ENCODE measurements at regions not wholly inside any gene's neighbourhood (a gene's known extent, or its start where the extent isn't known, plus 50 kb on each side); places are given as distances from the start of the nearest gene placed in this dataset.
A peak's percentile ranks its signal among the peaks of the same experiment; 100 is the strongest.
"Not testable (repeated sequence)": the region's sequence is repeated elsewhere in the genome, so short reads cannot be mapped to it uniquely, and the experiment has no call there.

DNA sequence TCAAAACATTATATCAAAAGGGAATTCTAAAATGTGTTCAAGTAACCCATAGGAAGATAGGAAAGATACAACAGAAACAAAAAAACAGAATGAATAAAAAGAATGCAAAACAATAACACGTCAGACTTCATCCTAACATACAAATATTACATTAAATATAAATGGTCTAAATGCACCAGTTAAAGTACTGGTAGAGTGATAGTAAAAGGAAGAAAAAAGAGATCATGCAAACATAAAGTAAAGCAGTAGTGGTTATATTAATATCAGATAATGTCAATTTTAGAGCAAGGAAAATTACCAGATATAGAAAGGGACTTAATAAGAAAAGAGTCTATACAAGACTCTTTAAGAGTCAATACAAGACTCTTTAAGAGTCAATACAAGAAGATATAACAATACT, 755.7 kb downstream of the MCTP2 start:
- DNase-seq (ENCODE audit: low read depth), result no peak

DNA sequence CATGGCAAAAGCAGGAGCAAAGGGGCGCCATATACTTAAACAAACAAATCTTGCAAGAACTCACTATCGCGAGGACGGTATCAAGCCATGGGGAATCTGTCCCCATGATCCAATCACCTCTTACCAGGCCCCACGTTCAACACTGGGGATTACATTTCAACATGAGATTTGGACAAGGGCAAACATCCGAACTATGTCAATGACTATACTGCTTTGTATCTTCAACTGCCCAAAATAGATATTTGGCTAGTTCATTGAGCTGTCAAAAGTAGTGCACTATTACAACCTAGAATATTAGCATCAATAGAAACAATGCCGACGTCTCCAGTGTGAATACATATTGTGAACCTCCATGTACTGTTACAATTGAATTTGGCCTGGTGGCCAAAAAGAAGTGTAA, 760.4 kb downstream of the MCTP2 start:
- DNase-seq (ENCODE audit: low read depth), result no peak

DNA sequence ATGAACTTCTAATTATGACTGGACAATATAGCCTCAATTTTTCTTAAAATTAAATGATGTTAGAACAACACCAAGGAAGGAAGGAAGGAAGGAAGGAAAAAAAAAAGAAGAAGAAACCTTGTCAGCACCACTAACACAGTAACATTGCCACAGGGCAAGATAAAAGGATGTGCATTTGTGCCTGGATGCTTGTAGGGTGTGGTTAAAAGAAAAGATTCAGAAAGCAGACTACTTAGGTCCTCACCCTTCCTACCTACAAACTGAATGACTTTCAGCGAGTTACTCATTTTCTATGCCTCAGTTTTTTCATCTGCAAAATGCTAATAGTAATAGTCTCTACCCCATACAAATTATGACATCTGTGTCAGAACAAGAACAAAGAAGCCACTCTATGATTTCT, 778.3 kb downstream of the MCTP2 start:
- DNase-seq (ENCODE audit: low read depth), result no peak

- no peak for DNase-seq (ENCODE audit: low read depth)
Measured at GRCh38 chr15:95013381-95013780, 782.0 kb downstream of the MCTP2 start.

DNA sequence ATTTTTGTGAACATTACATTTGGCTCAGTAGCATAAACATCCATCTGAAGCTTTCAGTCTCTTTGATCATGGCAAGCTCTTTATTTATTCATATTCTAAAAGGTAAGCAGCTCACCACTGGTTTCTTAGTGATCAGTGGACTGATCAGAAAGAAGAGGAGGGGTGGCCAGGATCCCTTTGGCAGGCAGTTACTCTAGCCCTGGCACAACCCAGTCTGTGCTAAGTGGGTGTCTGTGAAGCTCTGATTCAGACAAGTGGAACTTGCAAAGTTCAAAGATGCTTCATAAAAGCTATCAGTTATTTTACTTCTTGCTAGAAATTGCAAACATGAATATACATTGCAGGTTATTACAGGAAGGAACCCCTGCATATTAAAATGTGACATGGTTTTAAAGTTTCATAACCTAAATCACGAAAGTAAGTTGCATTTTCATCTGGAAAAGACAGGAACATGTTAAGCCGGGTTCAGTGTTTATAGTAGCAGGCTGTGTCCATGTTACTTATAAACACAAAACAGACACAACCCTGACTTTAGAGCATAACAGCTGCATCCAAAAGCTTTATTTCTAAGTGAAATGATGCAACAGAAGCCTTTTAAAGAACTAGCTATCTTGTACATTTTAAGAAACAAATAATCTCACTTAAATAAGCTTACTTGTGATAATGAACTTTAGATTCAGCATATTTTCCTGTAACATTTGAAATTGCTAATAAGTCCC, 785.3 kb downstream of the MCTP2 start:
- DNase-seq (ENCODE audit: low read depth), result peak; percentile 24

- DNase-seq (ENCODE audit: low read depth), result no peak
Measured at GRCh38 chr15:95017666-95018328, 786.4 kb downstream of the MCTP2 start.

- DNase-seq (ENCODE audit: low read depth), result peak; percentile 81
Measured at GRCh38 chr15:95018888-95019545, 787.7 kb downstream of the MCTP2 start.

GRCh38 chr15:95019907-95020306, 788.5 kb downstream of the MCTP2 start:
- peak; percentile 19 for DNase-seq (ENCODE audit: low read depth)

DNA sequence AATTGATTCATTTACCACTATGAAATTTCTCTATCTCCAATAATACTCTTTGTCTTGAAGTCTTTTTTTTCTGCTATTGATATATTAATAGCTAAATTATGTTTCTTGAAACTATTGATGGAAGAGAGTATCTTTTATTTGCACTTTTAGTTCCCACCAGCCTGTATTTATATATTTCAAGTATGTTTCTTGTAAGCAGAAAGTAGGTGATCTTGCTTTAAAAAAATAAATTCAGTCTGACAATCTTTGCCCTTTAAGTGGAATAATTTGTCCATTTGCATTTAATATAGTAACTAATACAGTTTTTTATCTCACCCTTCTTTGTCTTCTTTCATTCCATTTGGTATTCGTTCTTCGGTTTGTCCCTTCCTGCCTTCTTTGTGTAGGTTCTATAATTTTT, 790.5 kb downstream of the MCTP2 start:
- DNase-seq (ENCODE audit: low read depth), result no peak

- peak; percentile 63 for DNase-seq (ENCODE audit: low read depth)
Measured at GRCh38 chr15:95024351-95024750, 793.0 kb downstream of the MCTP2 start.

DNA sequence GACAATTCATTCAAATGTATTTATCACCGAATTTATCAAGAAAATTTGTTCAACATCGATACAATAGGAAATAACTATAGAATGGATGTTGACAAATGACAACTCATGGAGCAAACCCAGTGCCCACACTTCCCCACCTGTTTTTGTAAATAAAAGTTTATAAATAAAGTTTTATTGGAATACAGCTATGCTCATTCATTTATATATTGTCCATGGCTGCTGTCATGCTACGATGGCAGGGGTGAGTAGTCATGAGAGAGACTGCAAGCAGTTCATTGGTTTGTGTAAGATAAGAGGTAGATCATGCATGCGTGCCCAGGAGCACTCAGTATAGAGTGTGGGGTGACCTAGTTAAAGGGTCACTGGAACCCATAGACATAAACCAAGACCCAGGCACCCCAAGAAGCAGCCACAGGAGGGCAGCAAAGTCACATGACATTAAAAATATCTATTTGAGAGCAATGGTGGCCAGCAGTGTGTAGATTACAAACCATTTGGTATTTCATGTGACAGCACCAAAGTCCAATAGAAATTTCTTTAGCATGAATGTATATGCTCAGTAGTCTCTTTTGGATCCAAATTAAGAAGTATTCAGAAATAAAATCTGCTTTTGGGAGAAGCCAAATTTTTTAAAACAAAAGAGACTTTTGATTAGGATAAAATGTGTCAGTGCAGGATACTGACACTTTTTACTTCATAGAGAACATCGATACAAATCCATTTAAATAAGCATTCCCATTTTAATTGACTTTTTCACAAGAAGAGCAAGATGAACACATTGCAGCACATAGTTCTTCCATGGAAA, 794.8 kb downstream of the MCTP2 start:
- peak; percentile 78 for DNase-seq (ENCODE audit: low read depth)

DNA sequence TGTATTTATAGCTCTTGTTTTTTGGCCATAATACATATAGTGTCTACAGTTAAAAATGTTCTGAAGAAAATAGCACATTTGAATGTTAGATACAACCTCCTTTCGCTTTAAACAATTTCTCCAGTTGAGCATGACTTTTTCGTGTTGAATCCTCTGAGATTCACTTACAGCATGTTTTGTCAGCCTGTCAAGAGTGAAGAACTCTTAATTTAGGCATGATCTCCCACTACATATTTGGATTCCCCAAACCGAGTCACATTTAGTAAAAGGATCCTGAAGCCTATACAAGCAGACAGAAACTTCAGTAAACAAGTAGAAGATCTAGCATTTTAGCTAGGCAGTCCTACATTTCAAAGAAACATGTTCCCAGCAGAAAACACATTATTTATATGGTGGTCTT, 796.6 kb downstream of the MCTP2 start:
- DNase-seq (ENCODE audit: low read depth), result no peak

DNA sequence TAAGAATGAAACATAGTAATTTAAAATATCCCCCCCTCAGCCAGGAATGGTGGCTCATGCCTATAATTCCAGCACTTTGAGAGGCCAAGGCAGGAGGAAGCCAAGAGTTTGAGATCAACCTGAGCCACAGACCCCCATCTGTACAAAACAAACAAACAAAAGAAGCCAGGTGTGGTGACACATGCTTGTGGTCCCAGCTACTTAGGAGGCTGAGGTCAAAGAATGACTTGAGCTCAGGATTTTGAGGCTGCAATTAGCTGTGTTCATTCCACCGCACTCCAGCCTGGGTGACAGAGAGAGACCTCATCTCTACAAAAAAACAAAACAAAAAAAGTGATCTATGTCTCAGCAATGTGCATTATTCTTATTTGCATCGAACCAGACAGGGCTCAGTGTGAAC, 800.8 kb downstream of the MCTP2 start:
- DNase-seq (ENCODE audit: low read depth), result peak; percentile 79

GRCh38 chr15:95035106-95035505, 803.7 kb downstream of the MCTP2 start:
- DNase-seq (ENCODE audit: low read depth), result no peak

GRCh38 chr15:95041297-95041696, 809.9 kb downstream of the MCTP2 start:
- DNase-seq (ENCODE audit: low read depth), result no peak

DNA sequence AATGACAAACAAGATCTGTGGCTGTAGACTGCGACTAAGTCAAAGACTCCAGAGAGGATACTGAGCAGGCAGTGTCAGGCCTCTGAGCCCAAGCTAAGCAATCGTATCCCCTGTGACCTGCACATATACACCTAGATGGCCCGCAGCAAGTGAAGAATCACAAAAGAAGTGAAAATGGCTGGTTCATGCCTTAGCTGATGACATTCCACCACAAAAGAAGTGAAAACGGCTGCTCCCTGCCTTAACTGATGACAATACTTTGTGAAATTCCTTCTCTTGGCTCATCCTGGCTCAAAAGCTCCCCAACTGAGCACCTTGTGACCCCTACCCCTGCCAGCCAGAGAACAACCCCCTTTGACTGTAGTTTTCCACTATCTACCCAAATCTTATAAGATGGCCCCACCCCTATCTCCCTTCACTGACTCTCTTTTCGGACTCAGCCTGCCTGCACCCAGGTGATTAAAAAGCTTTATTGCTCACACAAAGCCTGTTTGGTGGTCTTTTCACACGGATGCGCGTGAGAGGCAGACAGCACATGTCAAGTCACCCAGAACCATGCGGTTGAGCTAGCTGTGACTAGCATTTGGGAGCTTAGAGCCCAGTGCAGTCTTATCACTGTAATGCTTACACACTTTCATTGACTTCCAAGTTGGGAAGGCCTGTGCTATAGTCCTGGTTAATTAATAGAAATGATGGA, 812.0 kb downstream of the MCTP2 start:
- DNase-seq (ENCODE audit: low read depth), result not testable (repeated sequence)

- no peak for DNase-seq (ENCODE audit: low read depth)
Measured at GRCh38 chr15:95043933-95044313, 812.6 kb downstream of the MCTP2 start.

DNA sequence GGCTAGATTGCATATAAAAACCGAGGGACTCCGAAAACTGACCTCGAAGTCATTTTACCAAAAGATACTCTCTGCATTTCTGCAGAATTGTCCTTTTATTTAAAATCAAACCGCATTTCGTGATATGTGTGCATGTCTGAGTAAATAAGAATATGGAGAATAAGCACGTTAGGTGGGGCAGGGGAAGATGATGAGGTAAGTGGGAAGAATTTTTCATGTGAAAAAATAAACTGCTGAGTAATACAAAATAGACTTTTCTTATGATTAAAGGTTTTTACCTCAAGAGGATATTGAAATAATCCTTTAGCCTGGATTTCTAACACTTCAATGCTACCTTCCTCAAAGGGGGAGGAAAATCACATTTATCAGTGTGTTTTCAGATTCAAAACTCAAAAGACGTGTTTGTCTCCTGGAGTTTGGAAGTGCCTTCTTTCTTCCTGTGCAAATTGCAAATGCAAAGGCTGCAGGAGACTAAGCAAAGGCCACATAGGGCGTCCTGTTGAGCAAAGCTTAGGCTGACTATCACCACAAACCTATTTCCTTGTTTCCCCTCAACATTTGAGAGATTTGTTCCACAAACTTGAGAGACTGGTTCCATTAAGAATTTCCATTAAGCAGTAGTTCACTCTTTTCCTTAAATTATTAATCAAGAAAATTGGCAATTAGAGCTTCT, 813.5 kb downstream of the MCTP2 start:
- DNase-seq (ENCODE audit: low read depth), result no peak

DNA sequence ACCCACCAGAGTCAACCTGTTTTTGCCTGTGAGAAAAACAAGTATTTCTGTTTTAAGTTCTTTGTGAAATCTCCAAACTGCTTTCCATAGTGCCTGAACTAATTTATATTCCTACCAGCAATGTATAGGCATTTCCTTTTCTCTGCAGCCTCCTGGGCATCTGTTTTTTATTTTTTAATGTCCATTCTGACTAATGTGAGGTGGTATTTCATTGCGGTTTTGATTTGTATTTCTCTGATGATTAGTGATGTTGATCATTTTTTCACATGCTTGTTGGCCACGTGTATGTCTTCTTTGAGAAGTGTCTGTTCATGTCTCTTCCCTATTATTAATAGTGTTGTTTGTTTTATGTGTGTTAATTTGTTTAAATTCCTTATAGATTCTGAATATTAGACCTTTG, 820.5 kb downstream of the MCTP2 start:
- no peak for DNase-seq (ENCODE audit: low read depth)

GRCh38 chr15:95059346-95059905, 828.1 kb downstream of the MCTP2 start:
- no peak for DNase-seq (ENCODE audit: low read depth)

Data from myocyte (in vitro differentiated cells).